Activated CD4-positive, CD25-positive, alpha-beta regulatory T cell treated with anti-CD3 and anti-CD28 coated beads, Interleukin-2, amount 50 U/mL, for 72 hours (primary cell): ENCODE measurements at regions not wholly inside any gene's neighbourhood (a gene's known extent, or its start where the extent isn't known, plus 50 kb on each side); places are given as distances from the start of the nearest gene placed in this dataset.
A peak's percentile ranks its signal among the peaks of the same experiment; 100 is the strongest.
"Not testable (repeated sequence)": the region's sequence is repeated elsewhere in the genome, so short reads cannot be mapped to it uniquely, and the experiment has no call there.

Experiments
- DNase-seq: peaks from one replicate; pipeline ENCODE4 v3.0.0; 2021

- DNase-seq = not testable (repeated sequence)
Observed at GRCh38 chrX:40222612-40223011, 124.9 kb upstream of the BCOR start.

- no peak for DNase-seq
Observed at GRCh38 chrX:40213092-40213491, 115.3 kb upstream of the BCOR start.

- no peak for DNase-seq
Observed at GRCh38 chrX:40209951-40210617, 112.3 kb upstream of the BCOR start.

GRCh38 chrX:40207626-40208025 lies 109.9 kb upstream of the BCOR start:
- no peak for DNase-seq

- no peak for DNase-seq
Observed at GRCh38 chrX:40205471-40205870, 107.7 kb upstream of the BCOR start.

- DNase-seq = no peak
Observed at GRCh38 chrX:40202456-40202855, 104.7 kb upstream of the BCOR start.

GRCh38 chrX:40201329-40201885 lies 103.6 kb upstream of the BCOR start:
- DNase-seq = no peak

GRCh38 chrX:40199704-40200103 lies 101.9 kb upstream of the BCOR start:
- no peak for DNase-seq

GRCh38 chrX:40197071-40197470 lies 99.3 kb upstream of the BCOR start:
- no peak for DNase-seq

- no peak for DNase-seq
Observed at GRCh38 chrX:40195368-40195767, 97.6 kb upstream of the BCOR start.

GRCh38 chrX:40192196-40192595 lies 94.4 kb upstream of the BCOR start:
- DNase-seq = no peak

- no peak for DNase-seq
Observed at GRCh38 chrX:40189637-40190036, 91.9 kb upstream of the BCOR start.

- no peak for DNase-seq
Observed at GRCh38 chrX:40188573-40189417, 91.0 kb upstream of the BCOR start.

- DNase-seq = no peak
Observed at GRCh38 chrX:40184968-40185367, 87.2 kb upstream of the BCOR start.

- DNase-seq = no peak
Observed at GRCh38 chrX:40182615-40183014, 84.9 kb upstream of the BCOR start.

- DNase-seq = no peak
Observed at GRCh38 chrX:40182095-40182494, 84.3 kb upstream of the BCOR start.

- DNase-seq = no peak
Observed at GRCh38 chrX:40179283-40179682, 81.5 kb upstream of the BCOR start.

- DNase-seq = no peak
Observed at GRCh38 chrX:40177942-40178715, 80.4 kb upstream of the BCOR start.

- DNase-seq = no peak
Observed at GRCh38 chrX:40177489-40177888, 79.7 kb upstream of the BCOR start.

- no peak for DNase-seq
Observed at GRCh38 chrX:40177117-40177430, 79.3 kb upstream of the BCOR start.

GRCh38 chrX:40176351-40177116 lies 78.8 kb upstream of the BCOR start:
- peak; percentile 77 for DNase-seq

- peak; percentile 70 for DNase-seq
Observed at GRCh38 chrX:40175511-40176350, 78.0 kb upstream of the BCOR start.
